ENCODE measurements at regions not wholly inside any gene's neighbourhood (a gene's known extent, or its start where the extent isn't known, plus 50 kb on each side); places are given as distances from the start of the nearest gene placed in this dataset.
"Not testable (repeated sequence)": the region's sequence is repeated elsewhere in the genome, so short reads cannot be mapped to it uniquely, and the experiment has no call there.

- DNase-seq (ENCODE audit: low spot score), result no peak
Measured at GRCh38 chr7:106375499-106375898, 90.7 kb upstream of the NAMPT start.

DNA sequence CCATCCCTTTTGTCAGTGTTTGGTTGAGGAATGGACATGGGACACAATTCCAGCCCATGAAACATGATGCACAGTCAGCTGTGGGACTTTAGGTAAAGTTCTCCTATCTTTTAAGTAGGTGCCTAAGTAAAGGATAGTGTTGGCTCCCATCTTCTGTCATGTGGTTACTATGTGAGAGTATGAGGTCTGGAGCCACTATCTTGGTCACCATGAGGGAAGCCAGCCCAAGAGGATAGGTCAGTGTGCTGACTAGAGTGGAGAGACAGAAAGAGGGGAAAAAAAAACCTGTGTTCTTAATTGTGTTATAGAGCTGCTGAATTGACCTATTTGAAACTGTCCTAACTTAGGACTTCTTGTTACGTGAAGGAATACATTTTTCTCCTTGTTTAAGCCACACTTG lies 89.7 kb upstream of the NAMPT start:
- no peak for DNase-seq (ENCODE audit: low spot score)

GRCh38 chr7:106372595-106373318 lies 88.0 kb upstream of the NAMPT start:
- no peak for DNase-seq (ENCODE audit: low spot score)

GRCh38 chr7:106372126-106372525 lies 87.3 kb upstream of the NAMPT start:
- no peak for DNase-seq (ENCODE audit: low spot score)

DNA sequence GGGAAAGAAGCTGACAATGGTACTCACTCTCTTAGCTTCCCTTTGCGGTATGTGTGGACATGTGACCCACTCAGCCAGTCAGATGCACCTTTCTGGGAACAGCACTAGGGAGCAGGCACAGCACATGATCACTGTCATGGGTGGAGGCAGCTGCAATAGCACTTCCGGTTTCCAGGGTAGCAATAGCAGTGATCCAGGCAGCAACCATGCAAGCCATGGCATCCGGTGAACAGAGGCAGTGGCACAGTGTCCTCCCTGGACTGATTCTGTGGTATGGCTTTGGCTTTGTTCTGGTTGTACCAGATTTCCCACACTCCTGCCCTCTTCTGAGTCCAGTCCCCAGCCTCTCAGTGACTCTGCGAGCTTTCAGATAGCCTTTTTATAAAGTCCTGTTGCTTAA lies 86.8 kb upstream of the NAMPT start:
- no peak for DNase-seq (ENCODE audit: low spot score)

- DNase-seq (ENCODE audit: low spot score), result no peak
Measured at GRCh38 chr7:106370542-106370941, 85.8 kb upstream of the NAMPT start.

- DNase-seq (ENCODE audit: low spot score), result no peak
Measured at GRCh38 chr7:106369816-106370215, 85.0 kb upstream of the NAMPT start.

DNA sequence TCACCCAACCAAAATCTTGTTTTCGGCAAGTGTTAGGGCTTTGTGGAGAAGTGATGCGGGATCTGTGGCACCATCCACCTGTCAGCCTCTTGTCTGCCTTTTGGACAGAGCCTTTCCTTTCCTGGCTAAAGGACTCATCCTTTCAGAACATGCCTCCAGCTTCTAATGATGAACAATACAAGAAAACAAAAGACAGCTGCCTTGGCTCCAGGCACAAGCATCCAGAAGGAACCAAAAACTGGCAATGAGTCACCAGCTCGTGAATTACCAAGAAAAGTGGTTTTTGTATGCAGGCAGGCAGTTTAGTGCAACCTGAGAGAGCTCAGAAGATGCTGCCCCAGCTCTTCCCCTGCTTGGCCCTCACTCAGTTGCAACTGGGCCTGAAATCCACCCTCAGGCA lies 84.6 kb upstream of the NAMPT start:
- no peak for DNase-seq (ENCODE audit: low spot score)

GRCh38 chr7:106367664-106368063 lies 82.9 kb upstream of the NAMPT start:
- no peak for DNase-seq (ENCODE audit: low spot score)

- peak; percentile 5 for DNase-seq (ENCODE audit: low spot score)
Measured at GRCh38 chr7:106367018-106367420, 82.2 kb upstream of the NAMPT start.

GRCh38 chr7:106365252-106366005 lies 80.6 kb upstream of the NAMPT start:
- DNase-seq (ENCODE audit: low spot score), result no peak

DNA sequence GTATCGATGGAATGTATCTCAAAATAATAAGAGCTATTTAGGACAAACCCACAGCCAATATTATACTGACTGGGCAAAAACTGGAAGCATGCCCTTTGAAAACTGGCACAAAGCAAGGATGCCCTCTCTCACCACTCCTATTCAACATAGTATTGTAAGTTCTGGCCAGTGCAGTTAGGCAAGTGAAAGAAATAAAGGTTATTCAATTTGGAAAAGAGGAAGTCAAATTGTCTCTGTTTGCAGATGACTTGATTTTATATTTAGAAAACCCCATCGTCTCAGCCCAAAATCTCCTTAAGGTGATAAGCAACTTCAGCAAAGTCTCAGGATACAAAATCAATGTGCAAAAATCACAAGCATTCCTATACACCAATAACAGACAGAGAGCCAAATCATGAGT lies 77.7 kb upstream of the NAMPT start:
- not testable (repeated sequence) for DNase-seq (ENCODE audit: low spot score)

DNA sequence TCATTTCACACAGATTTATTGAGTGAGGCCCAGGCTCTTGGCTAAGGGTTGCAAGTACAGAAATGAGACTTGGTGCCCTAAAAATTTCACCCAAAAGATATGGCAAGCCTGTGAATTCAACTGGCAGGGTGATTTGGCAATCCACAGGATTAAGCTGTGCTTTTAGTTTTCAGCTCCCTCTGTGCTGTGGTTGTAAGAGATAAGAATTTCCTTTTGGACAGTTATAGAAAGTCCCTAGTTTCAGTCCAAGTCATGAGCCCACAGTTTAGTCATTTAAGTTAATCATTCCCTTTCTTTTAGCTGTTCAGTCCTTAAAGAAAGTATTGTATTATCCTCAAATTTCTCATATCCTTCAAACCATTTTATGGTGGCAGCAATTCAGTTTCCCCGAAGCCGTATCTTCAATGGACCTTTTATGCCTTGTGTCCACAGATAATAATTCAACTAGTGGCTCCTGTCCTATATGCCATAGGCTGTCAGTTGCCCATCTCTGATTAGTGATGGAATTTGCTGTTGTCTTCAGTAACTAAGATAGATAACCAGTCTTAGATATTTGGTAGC lies 73.4 kb upstream of the NAMPT start:
- no peak for DNase-seq (ENCODE audit: low spot score)

- no peak for DNase-seq (ENCODE audit: low spot score)
Measured at GRCh38 chr7:106357675-106358074, 72.9 kb upstream of the NAMPT start.

GRCh38 chr7:106354822-106355221 lies 70.0 kb upstream of the NAMPT start:
- no peak for DNase-seq (ENCODE audit: low spot score)

- DNase-seq (ENCODE audit: low spot score), result no peak
Measured at GRCh38 chr7:106353944-106354343, 69.2 kb upstream of the NAMPT start.

- DNase-seq (ENCODE audit: low spot score), result no peak
Measured at GRCh38 chr7:106348231-106348630, 63.4 kb upstream of the NAMPT start.

DNA sequence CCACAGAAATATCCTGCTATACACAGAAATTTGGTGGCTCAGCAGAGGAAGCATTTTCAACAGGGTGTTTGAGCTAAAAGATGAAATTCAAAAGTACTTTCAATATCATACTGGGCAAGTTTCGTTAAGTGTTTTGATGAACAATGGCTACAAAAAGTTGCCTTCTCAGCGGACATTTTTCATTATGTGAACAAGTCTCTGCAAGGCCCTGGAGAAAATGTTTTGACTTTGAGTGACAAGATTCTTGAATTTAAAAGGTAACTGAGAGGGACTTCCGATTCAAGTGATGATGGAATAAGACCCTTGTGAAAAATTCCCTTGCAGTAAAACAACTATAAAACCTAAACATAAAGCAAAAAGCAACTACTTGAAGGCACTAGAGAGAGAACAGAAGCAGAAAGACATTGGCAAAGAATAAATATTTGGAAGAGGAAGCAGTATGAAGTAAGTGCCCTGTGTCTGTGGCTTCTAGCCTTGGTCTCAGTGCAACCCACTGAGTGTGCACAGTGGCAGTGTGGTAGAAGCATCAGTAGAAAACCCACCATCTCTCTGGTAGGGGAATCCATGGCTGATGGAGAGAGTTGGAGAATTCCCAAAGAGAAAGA lies 62.5 kb upstream of the NAMPT start:
- peak; percentile 3 for DNase-seq (ENCODE audit: low spot score)

- DNase-seq (ENCODE audit: low spot score), result peak; percentile 82
Measured at GRCh38 chr7:106346678-106347217, 62.0 kb upstream of the NAMPT start.

GRCh38 chr7:106346167-106346677 lies 61.4 kb upstream of the NAMPT start:
- no peak for DNase-seq (ENCODE audit: low spot score)

DNA sequence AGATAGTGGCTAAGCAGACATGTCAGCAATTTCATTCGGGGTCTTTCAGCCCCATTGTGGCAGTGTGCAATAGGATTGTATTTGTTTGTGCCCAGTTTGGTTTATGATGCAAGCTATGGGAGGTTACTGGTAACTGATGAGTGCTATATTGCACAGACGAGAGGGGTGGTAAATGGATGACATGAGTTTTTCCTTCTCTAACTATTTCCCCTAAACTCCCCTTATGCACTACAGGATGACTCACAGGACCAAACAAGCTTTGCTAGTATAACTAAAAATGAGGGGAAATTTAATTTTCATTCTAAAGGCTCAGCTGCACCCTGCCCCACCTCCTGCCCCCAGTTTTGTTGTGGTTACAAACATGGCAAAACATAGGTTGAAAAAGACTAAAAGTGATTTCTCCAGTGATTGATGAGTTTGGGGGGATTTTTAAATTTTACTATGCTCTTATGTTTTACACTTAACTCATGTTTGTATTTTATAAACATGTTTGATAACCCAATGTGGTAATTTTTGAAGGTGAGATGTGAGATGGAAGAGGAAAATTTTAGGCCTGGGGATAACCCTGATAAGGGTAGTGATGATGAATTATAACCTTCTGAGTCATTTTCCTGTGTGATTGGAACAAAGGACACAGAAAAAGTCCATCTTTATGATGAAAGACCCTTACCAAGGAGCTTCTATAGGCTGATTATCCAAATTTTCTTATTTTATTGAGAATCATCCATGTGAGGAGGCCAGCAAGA lies 60.8 kb upstream of the NAMPT start:
- DNase-seq (ENCODE audit: low spot score), result peak; percentile 42

DNA sequence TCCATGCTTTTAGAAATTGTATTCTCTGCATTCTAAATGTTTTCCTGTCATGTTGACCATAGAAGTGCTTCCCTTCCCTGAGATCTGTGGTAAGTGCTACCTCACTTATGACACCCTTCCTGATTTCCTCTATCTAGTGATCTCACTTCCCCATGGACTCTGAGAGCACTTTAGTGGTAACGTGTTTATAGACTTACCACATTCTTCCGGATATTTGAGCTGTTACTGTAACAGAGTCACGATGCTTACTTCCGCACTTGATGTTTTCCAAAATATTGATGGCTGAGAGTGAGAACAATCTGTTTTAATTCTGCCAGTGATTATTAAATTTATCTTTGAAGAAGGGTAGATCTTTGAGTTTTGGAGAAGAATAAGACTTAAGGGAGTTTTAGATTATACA lies 60.1 kb upstream of the NAMPT start:
- peak; percentile 3 for DNase-seq (ENCODE audit: low spot score)
